ENCODE measurements at regions not wholly inside any gene's neighbourhood (a gene's known extent, or its start where the extent isn't known, plus 50 kb on each side); places are given as distances from the start of the nearest gene placed in this dataset.

DNA sequence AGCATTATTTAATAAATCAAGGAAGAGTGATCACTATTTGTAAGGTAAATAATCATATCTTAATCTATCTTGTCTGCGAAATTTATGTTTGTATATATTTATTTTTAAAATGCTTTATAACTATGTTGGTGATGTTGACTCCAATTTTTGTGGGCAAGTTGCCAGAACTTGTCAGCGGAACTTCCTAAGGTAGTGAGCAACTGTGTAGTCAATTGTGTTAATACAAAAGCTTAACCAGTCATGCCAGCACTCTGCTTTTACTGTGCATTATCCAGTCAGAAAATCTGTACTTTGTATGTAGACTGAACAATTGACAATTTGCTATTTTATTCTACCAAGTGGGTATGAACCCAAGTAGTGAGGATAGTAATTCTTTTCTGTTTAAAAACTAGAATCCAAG lies 61.9 kb upstream of the RND3 start:
- TF ChIP-seq GATA2 (IDR thresholded peaks at IDR 0.05; ENCODE audit: low read depth, low read length) (no peak), GATA3 (IDR thresholded peaks at IDR 0.05; ENCODE audit: low read depth, low read length) (no peak)

Measured in SH-SY5Y (cell line).